C1 segment of cervical spinal cord (tissue), 14 donors: ENCODE measurements at regions not wholly inside any gene's neighbourhood (a gene's known extent, or its start where the extent isn't known, plus 50 kb on each side); places are given as distances from the start of the nearest gene placed in this dataset.

ENCODE experiments used
- DNase-seq, 14 donors: peaks; one replicate each; lab custom pipeline; 2025; lab: John Stamatoyannopoulos, UW

DNA sequence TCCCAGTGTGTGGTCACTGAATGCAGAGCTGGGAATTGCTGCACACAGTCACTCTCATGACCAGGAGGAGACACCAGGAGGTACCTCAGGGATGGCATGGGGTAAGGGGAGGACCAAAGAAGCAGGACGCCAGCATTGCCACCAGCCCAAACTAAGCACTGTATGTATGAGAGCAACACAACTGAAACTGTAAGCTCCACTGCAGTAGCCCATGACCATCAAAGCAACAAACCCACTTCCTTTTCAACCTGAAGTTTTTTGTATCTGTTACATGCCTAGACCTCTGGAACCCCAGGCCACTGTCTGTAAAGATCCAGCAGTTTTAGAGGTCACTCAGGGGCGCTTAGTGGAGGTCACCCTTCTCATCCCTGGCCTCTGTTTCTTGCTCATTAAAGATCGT, 164.3 kb downstream of the SETD4 start:
- no peak for DNase-seq

DNA sequence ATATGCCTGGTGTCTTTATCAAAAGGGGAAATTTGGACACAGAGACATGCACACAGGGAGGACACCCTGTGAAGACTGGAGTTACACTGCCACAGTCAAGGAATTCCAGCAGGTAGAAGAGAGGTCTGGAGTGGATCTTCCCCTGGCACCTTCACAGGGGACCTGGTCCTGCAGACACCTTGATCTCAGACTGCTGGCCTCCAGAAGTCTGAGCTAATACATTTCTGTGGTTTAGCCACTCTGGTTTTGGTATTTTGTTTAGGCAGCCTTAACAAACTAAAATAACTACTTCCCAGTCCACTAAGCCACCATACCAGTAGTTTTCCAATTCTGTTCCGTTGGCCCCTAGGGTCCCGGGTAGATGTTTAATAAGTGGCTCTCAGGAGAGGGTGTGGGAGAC, 164.7 kb downstream of the SETD4 start:
- DNase-seq: no peak

DNA sequence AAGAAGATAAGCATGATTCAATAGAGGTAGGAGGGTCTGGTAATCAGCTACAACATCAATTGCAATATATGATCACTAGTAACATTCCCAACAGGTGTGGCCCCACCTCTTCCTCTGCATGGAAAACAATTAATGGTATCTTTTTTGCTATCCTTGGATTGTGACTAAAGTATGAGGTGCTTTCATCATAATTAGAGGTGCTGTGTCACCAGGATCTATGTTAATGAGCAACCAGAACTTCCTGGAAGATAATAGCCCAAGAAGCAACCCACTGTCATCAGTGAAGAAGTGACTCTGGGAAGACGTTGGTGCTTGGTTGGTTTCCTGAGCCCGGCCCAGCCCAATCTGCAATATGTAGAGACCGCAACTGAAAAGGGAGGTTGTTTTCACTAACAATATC, 167.2 kb downstream of the SETD4 start:
- no peak for DNase-seq

- no peak for DNase-seq
These were observed 173.4 kb downstream of the SETD4 start for GRCh38 chr21:35886887-35887286.

DNA sequence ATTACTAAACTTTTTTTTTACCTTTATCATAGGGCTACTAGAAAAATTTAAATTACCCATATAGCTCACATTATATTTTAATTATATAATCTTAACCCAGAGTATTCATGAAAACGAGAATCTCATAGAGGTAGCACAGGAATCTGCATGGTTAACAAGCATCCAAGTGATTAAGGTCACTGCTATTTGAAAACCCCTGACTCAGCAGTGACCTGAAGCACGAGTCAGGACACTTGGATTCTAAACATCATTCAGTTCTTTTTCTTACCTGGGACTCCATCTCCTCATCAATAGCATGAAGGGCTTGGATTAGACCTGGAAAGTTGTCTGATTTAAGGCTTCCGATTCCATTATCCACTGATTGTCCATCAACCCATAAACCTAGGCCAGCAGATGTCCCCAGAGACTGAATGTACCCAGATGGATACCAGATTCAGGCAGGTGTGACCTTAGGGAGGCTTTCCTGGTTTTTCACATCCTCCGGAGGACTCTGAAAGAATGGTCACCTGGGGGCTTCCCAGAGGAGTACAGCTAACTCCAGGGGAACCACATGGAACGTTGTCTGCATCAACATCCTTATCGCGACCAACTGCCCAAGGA, 174.3 kb downstream of the SETD4 start:
- DNase-seq: no peak

GRCh38 chr21:35882791-35883240, 177.5 kb downstream of the SETD4 start:
- no peak for DNase-seq

GRCh38 chr21:35873441-35873840, 186.9 kb downstream of the SETD4 start:
- DNase-seq: no peak

GRCh38 chr21:35871906-35872305, 188.4 kb downstream of the SETD4 start:
- no peak for DNase-seq

DNA sequence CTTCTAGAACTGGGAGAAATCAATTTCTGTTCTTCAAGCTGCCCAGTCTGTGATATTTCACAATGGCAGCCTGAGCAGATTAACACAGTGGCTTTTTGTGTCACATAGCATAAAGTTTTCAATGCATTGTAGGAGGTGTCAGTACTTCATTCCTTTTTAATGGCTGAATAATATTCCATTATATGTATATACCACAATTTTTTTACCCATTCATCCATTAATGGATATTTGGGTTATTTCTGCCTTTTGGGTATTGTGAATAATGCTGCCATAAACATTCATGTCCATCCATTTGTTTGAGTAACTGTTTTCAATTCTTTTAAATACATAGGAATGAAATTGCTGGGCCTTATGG, 191.5 kb downstream of the SETD4 start:
- no peak for DNase-seq

- no peak for DNase-seq
These were observed 192.1 kb downstream of the SETD4 start for GRCh38 chr21:35868005-35868868.

- DNase-seq: no peak
These were observed 196.3 kb downstream of the SETD4 start for GRCh38 chr21:35864039-35864438.

DNA sequence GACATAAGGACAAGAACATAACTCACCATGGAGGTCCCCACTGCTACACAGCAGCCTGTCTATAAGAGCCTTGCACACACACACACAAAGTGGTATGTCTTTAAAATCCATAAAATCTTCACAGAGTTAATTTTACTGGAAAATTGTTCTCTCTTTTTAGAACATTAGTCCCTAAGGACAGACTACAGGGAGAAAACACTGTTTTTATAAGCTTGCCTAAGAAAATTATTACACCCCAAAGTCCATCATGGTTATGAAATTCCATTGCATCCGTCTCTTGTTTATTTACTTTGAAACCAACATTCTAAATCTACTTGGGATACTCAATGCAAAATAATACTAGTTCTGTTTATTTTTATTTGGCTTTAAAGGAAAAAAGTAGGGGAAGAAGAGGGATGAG, 197.4 kb downstream of the SETD4 start:
- DNase-seq: no peak

DNA sequence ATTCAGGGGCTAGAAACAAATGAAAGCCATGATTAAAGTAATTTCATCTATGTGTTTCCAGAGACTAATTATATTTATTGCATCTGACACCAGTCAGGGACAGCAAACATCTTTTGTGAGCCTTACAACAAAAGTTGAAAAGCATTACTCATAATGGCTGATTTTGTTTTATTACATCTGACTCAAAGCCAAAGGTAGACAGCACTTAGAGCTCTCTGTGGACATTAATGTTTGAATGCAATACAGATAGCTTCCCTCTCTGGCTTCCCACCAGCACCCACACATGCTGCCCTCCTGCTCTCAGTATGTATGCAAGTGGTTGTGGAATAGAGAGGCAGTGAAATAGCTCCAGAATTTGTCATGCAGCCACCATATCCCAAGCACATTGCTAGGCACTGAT, 198.7 kb downstream of the SETD4 start:
- DNase-seq: no peak

DNA sequence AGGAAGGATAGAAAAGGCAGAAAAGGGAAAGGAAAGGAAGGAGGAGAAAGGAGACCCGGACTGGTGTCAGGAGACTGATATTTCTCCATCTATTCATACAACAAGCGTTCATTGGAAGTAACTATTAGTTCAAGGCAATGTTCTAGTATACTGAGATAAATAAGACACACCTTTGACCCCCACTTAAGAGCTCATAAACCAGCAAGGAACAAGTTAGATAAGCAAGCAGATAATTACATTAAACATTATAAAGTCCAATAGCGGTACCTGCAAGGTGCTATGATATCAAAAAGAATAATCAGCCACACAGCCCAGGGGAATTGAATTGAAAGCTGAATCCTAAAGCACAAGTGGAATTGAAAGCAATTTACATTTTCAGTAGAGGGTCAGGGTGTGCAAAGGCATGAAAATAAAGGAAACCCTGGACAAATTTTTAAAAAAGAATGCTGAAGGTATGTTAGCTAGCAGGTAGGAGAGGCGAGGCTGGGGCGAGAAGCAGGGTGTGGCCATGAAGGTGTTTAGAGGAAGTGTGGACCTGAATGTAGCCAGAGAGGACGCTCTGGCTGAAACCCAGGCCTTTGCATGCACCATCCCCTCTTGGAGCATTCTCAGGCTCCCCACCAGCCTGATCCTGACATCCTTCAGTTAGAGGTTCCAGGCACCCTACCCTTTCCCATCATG, 200.0 kb downstream of the SETD4 start:
- no peak for DNase-seq

DNA sequence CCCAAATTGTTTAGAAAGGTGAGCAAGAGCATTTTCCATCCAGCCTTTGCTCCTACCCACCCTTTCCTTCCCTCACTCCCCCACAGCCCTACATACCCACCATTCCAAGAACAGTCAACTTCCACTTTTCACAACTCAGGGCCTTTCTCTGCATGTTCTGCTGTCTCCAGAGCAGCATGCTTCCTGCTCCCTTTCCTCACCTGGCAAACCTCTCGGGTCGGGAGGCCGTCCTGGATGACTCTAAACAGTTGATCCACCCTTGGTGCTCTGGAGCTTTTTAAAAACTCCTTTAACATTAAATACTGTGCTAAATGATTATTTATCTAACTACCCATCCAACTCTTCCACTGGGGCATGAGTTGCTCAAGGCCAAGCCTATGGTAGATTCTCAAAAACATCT, 200.6 kb downstream of the SETD4 start:
- no peak for DNase-seq

- DNase-seq: no peak
These were observed 203.2 kb downstream of the SETD4 start for GRCh38 chr21:35857095-35857494.

- no peak for DNase-seq
These were observed 204.8 kb downstream of the SETD4 start for GRCh38 chr21:35855484-35855883.

DNA sequence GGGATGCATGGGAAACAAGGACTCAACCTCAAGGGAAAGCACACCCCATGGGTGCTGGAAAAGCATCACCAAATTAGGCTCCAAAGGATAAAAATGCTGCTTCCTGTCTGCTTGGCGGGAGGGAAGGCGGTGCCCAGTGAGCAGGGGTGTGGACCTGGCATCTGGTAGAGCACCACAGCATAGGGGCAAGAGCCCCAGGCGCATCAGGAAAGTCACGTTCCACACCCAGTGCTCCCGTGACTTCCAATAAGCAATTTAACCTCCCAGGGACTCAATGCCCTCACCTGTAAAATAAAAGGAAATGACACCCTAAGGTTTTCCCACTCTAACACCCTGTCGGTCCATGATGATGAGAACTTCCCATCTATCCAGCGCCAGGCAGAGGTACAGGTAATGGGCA, 206.0 kb downstream of the SETD4 start:
- no peak for DNase-seq

GRCh38 chr21:35853321-35854239, 206.7 kb downstream of the SETD4 start:
- no peak for DNase-seq

GRCh38 chr21:35852820-35853219, 207.5 kb downstream of the SETD4 start:
- DNase-seq: no peak

- DNase-seq: no peak
These were observed 209.7 kb downstream of the SETD4 start for GRCh38 chr21:35850542-35851103.
